Spinal cord (tissue), 9 donors: ENCODE measurements at regions not wholly inside any gene's neighbourhood (a gene's known extent, or its start where the extent isn't known, plus 50 kb on each side); places are given as distances from the start of the nearest gene placed in this dataset.
"Not testable (repeated sequence)": the region's sequence is repeated elsewhere in the genome, so short reads cannot be mapped to it uniquely, and the experiment has no call there.

Source experiments
- DNase-seq, 6 donors: peaks; one replicate each; pipeline versions ENCODE4 v3.0.0 to v3.0.0-alpha.2; 2013 to 2015; ENCODE audit warnings: low spot score in 6 of 6, low read depth in 4 of 6
- H3K27ac ChIP-seq: one replicate; pipeline ENCODE4 v1.5.1; 2013; ENCODE audit warnings: low read depth, low read length, control low read depth
- H3K27me3 ChIP-seq: one replicate; pipeline ENCODE4 v1.6.1; 2013; ENCODE audit warnings: low read length; ENCODE audit not compliant: control insufficient read depth, insufficient read depth
- H3K36me3 ChIP-seq: one replicate; pipeline ENCODE4 v1.6.1; 2013; ENCODE audit warnings: low read length; ENCODE audit not compliant: control insufficient read depth, insufficient read depth
- H3K4me1 ChIP-seq: one replicate; pipeline ENCODE4 v1.6.1; 2013; ENCODE audit warnings: low read length; ENCODE audit not compliant: control insufficient read depth, insufficient read depth
- H3K4me3 ChIP-seq: one replicate; pipeline ENCODE4 v1.5.1; 2013; ENCODE audit warnings: low read depth, low read length, control low read depth
- H3K9me3 ChIP-seq: one replicate; pipeline ENCODE4 v1.6.1; 2013; ENCODE audit warnings: low read length; ENCODE audit not compliant: control insufficient read depth, insufficient read depth
- WGBS: methylation state at CpG from one replicate; pipeline ENCODE4 v1.1.5; 2013; ENCODE audit warnings: missing lambda C conversion rate; ENCODE audit not compliant: insufficient coverage; 5-methylcytosine and 5-hydroxymethylcytosine counted together
- donor health status: healthy.

DNA sequence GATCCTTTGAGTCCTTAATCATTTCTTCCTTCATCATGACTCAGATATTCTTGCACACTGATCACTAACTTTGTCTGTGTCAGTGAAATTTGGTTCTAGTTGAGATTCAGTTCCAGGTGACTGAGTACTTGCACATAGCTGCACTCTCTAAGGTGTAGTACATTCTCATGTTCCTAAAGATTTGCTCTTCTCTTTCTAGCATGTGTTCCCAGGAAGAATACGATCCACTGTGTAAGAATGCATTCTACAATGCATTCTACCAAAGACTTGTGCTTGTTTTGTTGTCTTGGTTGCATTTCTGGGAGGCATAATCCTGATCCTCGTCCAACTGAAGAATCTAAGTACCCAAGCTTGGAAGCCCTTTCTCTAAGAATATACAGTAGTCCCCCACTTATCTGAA lies 104.3 kb upstream of the CDC42BPA start:
- DNase-seq, result no peak
- no peaks in the 10 kb centered on the region for H3K4me1 ChIP-seq
- no CpG with 5 or more reads among the region's 2 CpGs for WGBS
- H3K27me3 ChIP-seq, result no peaks in the 10 kb centered on the region
- H3K4me3 ChIP-seq, result no peak overlapping the region
- no peaks in the 10 kb centered on the region for H3K36me3 ChIP-seq
- H3K27ac ChIP-seq, result no peak overlapping the region
- H3K9me3 ChIP-seq, result no peaks in the 10 kb centered on the region

DNA sequence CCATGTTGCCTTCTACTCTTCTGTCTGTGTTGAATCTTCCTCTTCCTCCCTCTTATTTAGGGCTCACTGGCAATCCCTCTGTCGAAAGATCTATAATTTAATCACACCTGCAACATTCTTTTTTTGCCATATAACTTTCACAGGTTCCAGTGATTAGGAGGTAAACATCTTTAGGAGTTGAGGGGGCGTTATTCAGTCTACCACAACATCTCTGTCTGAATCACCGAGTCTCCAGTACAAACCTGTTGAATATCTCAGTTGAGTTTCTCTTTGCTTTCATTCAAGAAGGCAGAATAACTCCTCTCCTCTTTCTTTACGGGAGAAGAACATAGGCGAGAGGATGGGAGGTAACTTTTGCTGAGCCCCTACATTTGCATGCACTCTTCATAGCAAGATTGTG lies 101.9 kb upstream of the CDC42BPA start:
- no peak for DNase-seq
- Histone ChIP-seq H3K27me3 (no peaks in the 10 kb centered on the region), H3K27ac (no peak overlapping the region), H3K4me1 (no peaks in the 10 kb centered on the region), H3K36me3 (no peaks in the 10 kb centered on the region), H3K4me3 (no peak overlapping the region), H3K9me3 (no peaks in the 10 kb centered on the region)
- WGBS, result no CpG with 5 or more reads among the region's 5 CpGs

DNA sequence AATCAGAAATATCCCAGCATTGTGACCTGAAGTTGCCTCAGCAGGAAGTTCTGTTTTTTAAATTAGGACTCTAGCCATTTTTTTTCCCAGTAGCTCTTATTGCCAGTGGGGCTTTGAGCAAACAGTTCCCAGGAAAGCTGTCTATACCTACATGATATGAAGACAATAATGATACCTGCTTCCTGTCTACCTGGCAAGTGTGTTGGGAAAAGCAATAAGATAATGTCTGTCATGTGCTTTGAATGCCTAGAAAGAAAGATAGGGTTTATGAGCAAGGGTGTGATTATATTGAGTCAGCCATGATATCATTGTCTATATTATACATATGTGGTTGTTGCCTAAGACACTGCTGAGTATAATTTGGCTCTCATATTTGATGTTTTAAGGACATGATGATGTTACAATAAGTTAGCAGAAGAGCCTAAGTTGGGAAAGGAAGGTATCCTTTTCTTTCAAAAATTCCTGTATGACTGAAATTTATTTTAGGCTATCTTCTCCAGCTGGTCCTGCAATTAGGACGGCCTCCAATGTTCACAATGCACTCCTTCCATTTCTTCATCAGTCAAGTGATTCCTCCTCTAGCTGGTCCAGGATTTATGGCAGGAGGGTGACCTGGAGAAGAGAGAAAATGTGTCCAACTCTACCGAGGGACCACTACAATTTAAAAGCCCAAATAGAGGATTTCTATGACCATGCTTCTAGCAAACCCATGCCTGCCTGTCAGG lies 99.6 kb upstream of the CDC42BPA start:
- no peaks in the 10 kb centered on the region for H3K27me3 ChIP-seq
- no peaks in the 10 kb centered on the region for H3K36me3 ChIP-seq
- no peaks in the 10 kb centered on the region for H3K9me3 ChIP-seq
- WGBS, result no CpG with 5 or more reads among the region's 2 CpGs
- H3K4me1 ChIP-seq, result no peaks in the 10 kb centered on the region
- no peak for DNase-seq
- H3K4me3 ChIP-seq, result no peak overlapping the region
- H3K27ac ChIP-seq, result no peak overlapping the region

DNA sequence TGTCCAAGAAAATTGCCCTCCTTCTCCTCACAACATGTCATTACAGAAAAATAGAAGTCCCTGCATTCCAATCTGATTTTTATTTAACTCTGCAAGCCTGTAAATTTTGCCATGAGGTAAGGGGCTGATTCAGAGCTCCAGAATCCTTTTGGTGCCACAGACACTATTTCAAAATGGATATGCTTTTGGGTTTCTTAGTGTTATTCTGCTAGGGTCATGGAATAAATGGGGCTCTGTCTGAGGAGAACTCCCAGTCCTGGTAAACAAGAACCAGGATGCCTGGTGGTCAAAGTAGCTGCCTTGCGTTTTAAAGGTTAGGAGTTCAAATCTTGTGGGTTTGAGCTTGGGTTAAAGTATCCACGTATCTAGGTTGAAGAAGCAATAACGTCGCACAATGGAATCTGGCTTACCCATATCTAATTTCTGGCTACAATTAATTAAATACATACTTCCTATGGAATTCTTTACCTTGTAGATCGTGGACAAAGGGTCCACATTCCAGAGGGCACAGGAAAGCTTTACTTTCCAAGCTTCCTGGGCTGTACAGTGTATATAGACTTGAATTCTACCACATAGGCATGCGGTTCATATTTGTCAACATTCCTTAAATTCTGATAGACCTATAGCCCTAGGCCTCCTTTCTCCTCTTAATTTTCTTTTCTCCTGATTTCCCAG lies 98.0 kb upstream of the CDC42BPA start:
- DNase-seq, result no peak
- Histone ChIP-seq H3K27me3 (no peaks in the 10 kb centered on the region), H3K36me3 (no peaks in the 10 kb centered on the region), H3K9me3 (no peaks in the 10 kb centered on the region), H3K4me1 (no peaks in the 10 kb centered on the region), H3K4me3 (no peak overlapping the region), H3K27ac (no peak overlapping the region)
- WGBS, result 100% methylated on average over 3 of the region's 6 CpGs

DNA sequence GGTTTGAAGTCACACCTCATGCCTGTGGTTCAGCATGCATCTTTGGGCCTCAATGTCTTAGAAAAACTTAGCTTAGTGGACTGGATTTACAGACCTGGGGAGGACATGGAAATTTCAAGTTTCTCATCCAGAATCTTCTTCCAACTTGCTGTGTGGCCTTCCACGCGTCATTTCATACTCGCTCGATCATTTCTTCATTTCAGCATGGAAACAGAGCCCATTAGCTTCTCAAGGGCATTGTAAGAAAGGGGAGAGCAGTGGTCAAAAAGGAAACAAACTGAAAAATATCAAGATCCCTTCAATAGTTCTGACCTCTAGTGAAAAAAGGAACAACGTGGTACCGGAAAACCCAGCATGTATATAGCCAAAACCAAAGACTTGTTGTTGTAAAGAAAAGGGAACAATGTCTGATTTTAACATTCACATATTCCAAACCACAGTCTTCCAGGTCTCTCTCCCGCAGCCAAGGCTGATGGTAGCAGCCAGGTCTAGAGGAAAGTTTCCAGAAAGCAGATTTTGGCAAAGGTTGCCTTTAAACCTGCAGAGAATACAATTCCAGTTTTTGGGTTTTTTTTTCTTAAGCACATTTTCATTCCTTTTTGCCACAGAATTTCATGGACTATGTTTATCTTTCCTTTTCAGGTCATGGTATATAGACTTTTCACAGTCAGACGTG lies 97.0 kb upstream of the CDC42BPA start:
- H3K4me1 ChIP-seq, result no peaks in the 10 kb centered on the region
- H3K4me3 ChIP-seq, result no peak overlapping the region
- H3K9me3 ChIP-seq, result no peaks in the 10 kb centered on the region
- no CpG with 5 or more reads among the region's 8 CpGs for WGBS
- DNase-seq, result peak in 1 of 6 donors; percentile 59
- H3K36me3 ChIP-seq, result no peaks in the 10 kb centered on the region
- H3K27ac ChIP-seq, result no peak overlapping the region
- no peaks in the 10 kb centered on the region for H3K27me3 ChIP-seq

DNA sequence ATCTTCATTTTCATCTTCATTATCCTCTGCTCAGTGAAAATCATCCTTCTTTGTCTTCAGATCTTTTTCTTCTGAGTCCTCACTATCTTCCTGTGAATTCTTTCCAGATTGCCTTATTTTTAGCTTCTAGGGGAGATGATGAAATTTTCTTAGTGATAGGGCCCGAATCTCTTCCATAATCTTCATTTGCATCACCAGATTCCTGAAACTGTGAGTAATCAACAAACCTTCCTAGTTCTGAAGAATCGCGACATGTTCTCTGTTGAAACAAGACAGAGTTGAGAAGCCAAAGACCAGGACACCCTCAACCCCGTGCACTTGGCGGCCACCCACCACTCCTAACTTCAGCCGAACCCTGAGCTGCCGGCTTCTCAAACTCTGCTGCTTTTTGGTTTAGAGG lies 92.8 kb upstream of the CDC42BPA start:
- Histone ChIP-seq H3K4me3 (no peak overlapping the region), H3K36me3 (no peaks in the 10 kb centered on the region), H3K4me1 (no peaks in the 10 kb centered on the region), H3K9me3 (no peaks in the 10 kb centered on the region), H3K27me3 (no peaks in the 10 kb centered on the region), H3K27ac (no peak overlapping the region)
- DNase-seq, result no peak
- 70% methylated on average over 6 of the region's 7 CpGs for WGBS

DNA sequence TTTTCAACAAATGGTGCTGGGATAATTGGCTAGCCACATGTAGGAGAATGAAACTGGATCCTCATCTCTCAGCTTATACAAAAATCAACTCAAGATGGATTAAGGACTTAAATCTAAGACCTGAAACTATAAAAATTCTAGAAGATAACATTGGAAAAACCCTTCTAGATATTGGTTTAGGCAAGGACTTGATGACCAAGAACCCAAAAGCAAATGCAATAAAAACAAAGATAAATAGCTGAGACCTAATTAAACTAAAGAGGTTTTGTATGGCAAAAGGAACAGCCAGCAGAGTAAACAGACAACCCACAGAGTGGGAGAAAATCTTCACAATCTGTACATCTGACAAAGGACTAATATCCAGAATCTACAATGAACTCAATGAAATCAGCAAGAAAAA lies 88.0 kb upstream of the CDC42BPA start:
- H3K27me3 ChIP-seq, H3K27ac ChIP-seq, H3K36me3 ChIP-seq, H3K4me1 ChIP-seq, H3K4me3 ChIP-seq, H3K9me3 ChIP-seq, DNase-seq: not testable (repeated sequence)

DNA sequence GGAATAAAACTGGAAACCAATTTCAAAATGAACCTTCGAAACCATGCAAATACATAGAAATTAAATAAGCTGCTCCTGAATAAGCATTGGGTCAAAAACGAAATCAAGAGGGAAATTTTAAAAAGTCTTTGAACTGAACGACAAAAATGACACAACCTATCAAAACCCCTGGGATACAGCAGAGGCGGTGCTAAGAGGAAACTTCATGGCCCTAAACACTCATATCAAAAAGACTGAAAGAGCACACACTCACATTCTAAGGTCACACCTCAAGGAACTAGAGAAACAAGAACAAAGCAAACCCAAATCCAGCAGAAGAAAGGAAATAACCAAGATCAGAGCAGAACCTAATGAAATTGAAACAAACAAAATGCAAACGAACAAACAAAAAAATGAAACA lies 85.2 kb upstream of the CDC42BPA start:
- H3K27ac ChIP-seq, result no peak overlapping the region
- no peaks in the 10 kb centered on the region for H3K9me3 ChIP-seq
- 100% methylated on average over 1 of the region's 5 CpGs for WGBS
- no peaks in the 10 kb centered on the region for H3K4me1 ChIP-seq
- no peak for DNase-seq
- no peaks in the 10 kb centered on the region for H3K27me3 ChIP-seq
- H3K4me3 ChIP-seq, result no peak overlapping the region
- H3K36me3 ChIP-seq, result no peaks in the 10 kb centered on the region

DNA sequence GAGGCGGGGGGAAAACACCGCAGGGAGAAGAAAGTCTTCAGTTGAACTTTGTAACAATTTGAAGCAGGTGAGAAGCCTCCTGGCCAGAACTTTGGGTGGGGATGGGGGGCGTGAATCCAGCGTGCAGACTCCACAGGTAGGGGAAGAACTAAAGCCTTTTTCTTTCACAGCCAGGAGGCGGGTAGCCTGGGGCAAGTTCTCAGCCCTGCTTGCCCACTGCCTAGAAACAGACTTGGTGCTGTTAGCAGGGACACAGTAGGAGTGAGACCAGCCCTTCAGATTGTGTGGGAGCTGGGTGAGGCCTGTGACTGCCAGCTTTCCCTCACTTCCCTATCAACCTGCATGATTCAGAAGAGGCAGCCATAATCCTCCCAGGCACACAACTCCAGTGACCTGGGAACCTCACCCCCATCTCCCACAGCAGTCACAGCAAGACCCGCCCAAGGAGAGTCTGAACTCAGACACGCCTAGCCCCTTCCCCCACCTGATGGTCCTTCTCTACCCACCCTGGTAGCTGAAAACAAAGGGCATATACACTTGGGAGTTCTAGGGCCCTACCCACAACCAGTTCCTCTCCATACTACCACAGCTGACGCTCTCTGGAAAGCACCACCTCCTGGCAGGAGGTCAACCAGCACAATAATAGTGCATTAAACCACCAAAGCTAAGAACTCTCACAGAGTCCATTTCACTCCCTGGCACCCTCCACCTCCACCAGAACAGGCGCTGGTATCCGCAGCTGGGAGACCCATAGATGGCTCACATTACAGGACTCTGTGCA lies 83.5 kb upstream of the CDC42BPA start:
- H3K4me3 ChIP-seq, result no peak overlapping the region
- no peaks in the 10 kb centered on the region for H3K4me1 ChIP-seq
- no peak overlapping the region for H3K27ac ChIP-seq
- no peaks in the 10 kb centered on the region for H3K9me3 ChIP-seq
- H3K36me3 ChIP-seq, result no peaks in the 10 kb centered on the region
- no peaks in the 10 kb centered on the region for H3K27me3 ChIP-seq
- 97% methylated on average over 9 of the region's 10 CpGs for WGBS
- DNase-seq, result no peak
